Caki2 (cell line): ENCODE measurements at regions not wholly inside any gene's neighbourhood (a gene's known extent, or its start where the extent isn't known, plus 50 kb on each side); places are given as distances from the start of the nearest gene placed in this dataset.

Source experiments
- DNase-seq: peaks from one replicate; pipeline ENCODE4 v3.0.0-alpha.2; 2015; ENCODE audit warnings: low read depth
- in situ Hi-C: cut with HindIII; loops from 2 replicates; pipeline ENCODE4 v1.10.0; 2016; ENCODE audit warnings: low sequenced_read_pairs, low pct_unique_long_range_greater_than_20kb, mixed read lengths

GRCh38 chr3:27914199-27914598 lies 192.1 kb upstream of the EOMES start:
- DNase-seq: no peak
- in situ Hi-C loops: no loop called here

- in situ Hi-C loops: no loop called here
- no peak for DNase-seq
These were observed 201.4 kb upstream of the EOMES start for GRCh38 chr3:27923349-27924068.

GRCh38 chr3:27927882-27928281 lies 205.8 kb upstream of the EOMES start:
- in situ Hi-C loops: no loop called here
- no peak for DNase-seq

DNA sequence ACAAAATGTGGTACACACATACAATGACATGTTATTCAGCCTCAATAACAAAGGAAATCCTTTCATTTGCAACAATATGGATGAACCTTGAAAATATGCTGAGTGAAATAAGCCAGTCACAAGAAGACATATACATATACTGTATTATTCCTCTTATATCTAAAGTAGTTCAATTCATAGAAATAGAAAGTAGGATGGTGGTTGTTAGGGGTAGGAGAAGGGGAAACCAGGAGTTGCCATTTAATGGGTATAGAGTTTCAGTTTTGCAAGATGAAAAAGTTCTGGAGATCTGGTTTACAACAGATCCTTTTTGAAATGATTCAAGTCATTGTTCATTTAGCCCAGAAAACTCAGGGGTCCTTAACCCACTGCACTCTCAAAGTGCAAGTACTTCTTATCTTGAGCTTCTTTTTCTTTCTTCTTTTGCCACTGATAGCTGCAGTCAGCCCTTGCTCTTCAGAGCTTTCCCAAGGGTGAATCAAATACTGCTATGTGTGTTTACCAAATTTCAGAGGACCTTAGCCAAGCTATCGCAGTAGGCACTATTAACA lies 208.0 kb upstream of the EOMES start:
- no peak for DNase-seq
- in situ Hi-C loops: no loop called here

DNA sequence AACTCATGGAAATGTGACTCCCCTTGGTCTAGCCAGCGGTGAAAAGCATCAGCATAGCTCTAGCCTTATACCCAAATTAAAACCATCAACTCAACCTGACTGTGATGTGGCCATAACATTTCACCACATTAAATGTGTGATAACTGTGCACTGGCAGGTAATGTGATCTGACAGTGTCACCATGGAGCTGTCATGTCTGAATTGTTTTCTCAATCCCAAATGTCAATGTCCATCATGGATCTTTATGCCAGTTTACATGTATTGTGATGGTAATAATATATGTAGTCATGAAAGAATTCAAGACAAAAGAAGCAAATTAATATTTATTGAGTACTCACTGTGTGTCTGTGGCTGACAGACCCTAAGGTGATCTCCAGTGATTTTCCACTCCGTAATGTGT lies 213.4 kb upstream of the EOMES start:
- in situ Hi-C loops: no loop called here
- no peak for DNase-seq

DNA sequence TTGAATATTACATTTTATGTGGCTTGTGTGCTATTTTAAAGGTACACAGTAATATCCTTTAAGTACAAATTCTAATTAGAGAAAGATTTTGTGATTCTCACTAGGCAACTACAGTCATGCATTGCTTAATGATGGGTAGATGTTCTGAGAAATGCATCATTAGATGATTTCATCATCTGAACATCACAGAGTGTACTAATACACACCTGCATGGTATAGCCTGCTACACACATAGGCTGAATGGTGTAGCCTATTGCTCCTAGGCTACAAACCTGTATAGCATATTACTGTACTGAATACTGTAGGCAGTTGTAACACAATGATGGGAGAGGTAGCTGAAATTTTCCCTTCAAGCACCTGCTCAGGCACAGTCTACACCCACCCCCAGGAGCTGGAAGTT lies 217.4 kb upstream of the EOMES start:
- no peak for DNase-seq
- in situ Hi-C loops: no loop called here

DNA sequence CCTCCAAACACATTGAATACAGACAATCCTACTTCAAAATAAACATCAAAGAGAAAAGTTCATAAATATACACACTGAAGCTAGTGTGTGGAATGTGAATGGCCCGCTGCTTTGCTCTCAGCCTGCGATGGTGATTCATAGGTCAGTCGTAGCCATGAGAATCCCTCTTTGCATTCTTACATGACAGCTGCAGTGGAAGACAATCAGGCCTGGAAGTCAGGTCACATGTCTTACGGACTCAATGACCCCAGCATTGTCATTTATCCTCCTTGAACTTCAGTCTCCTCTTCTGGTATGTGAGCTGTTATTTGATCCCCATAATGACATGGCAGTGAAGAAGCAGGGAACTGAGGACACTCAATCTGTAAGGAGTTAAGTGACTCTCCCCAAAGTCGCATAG lies 217.8 kb upstream of the EOMES start:
- peak; percentile 42 for DNase-seq
- in situ Hi-C loops: no loop called here

DNA sequence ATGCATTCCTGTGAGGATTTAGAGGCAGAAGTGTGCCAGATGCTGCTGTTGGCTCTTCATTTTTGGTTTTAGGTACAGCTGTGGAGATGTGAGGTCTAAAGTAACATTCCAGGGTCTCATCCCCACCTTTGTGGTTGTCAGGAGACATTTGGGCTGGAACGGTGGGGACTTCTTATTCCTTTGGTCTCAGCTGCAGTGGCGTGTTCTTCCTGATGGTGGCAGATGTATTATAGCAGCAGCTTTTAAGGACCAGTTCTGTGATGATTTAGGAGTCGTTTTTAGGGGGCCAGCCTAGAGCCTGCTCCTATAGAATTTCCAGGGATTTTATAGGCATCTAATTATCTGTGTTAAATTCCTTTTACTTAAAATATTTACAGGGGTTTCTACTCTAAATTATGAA lies 221.0 kb upstream of the EOMES start:
- in situ Hi-C loops: no loop called here
- DNase-seq: no peak

- in situ Hi-C loops: no loop called here
- no peak for DNase-seq
These were observed 223.1 kb upstream of the EOMES start for GRCh38 chr3:27945229-27945628.

- in situ Hi-C loops: no loop called here
- peak; percentile 50 for DNase-seq
These were observed 238.0 kb upstream of the EOMES start for GRCh38 chr3:27960133-27960532.

GRCh38 chr3:27963519-27963918 lies 241.4 kb upstream of the EOMES start:
- no peak for DNase-seq
- in situ Hi-C loops: no loop called here

DNA sequence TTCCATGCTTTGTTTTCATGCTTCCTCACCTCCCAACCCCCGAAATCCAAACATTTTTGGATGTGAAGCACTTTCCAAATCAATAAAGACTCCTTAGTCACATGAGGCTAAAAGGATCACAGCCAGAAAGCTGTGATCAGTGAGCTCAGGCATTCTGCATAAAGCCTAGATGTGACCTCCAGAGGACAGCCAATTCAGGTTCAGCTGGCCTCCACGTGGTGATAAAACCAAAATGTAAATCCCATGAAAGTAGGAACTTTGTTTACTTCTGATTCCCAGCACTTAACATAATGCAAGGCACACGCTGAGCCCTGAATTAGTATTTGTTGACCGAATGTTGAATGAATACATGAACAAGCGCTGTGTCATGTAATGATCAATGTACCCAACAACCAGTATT lies 249.5 kb upstream of the EOMES start:
- DNase-seq: no peak
- in situ Hi-C loops: no loop called here

- in situ Hi-C loops: no loop called here
- DNase-seq: peak; percentile 15
These were observed 254.8 kb upstream of the EOMES start for GRCh38 chr3:27976933-27977332.

- in situ Hi-C loops: no loop called here
- DNase-seq: no peak
These were observed 256.3 kb upstream of the EOMES start for GRCh38 chr3:27978440-27978839.

GRCh38 chr3:27985369-27986035 lies 255.9 kb upstream of the CMC1 start:
- in situ Hi-C loops: no loop called here
- DNase-seq: no peak

DNA sequence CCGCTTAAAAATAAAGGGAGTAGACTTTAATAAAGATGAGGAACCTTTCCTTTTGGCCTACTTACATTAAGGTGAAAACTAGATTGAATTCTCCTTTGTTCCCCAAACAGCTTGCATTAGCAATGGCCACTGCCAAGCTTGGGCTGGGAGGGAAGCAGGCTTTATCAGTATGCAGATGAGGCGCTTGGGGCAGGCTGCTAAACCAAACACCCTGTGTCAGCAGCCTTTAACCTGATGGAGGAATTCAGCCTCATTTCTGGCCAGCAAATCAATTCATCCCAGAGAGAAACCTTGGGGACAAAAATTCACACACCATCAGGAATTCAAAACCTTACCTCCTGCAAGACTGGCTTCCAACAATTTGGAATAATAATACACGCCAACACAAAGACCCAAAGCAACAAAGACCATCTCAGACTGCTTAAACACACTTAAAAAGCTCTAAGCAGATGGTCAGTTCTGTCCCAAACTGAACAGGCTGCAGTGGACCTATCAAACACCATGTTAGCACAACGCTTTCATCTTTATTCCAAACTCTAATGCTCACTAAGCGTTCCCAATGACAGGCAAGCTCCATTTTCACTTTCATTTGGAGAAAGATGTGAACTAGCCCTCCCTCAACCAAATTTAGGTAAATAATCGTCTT lies 255.1 kb upstream of the CMC1 start:
- DNase-seq: no peak
- in situ Hi-C loops: no loop called here

- in situ Hi-C loops: no loop called here
- DNase-seq: no peak
These were observed 251.1 kb upstream of the CMC1 start for GRCh38 chr3:27990324-27990723.

DNA sequence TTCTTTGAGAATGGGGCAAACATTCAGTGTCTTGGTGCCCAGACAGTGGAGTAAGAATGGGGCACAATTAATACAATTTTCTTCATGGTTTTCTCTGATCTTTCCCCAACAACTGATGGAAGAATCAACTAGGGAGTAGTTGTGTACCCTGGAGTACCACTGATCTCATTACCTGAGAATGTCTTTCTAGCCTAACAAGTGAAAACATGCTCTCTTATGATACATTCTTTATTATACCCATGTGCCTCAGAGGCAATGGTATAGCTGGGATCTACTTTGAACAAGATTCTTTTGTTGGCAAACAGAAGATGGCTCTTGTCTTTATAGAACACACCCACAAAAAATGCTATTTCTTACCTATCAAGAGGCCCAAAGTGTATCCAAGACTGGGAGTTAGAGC lies 250.6 kb upstream of the CMC1 start:
- in situ Hi-C loops: no loop called here
- DNase-seq: no peak

GRCh38 chr3:27993051-27993450 lies 248.4 kb upstream of the CMC1 start:
- in situ Hi-C loops: no loop called here
- DNase-seq: no peak
